Smooth muscle cell (in vitro differentiated cells): ENCODE measurements at regions not wholly inside any gene's neighbourhood (a gene's known extent, or its start where the extent isn't known, plus 50 kb on each side); places are given as distances from the start of the nearest gene placed in this dataset.

ENCODE experiments used
- DNase-seq: peaks from one replicate; lab custom pipeline; 2025; ENCODE audit not compliant: unreplicated experiment; lab: John Stamatoyannopoulos, UW
- H2AFZ ChIP-seq: fragments of 200-600 bp; sonication (generic); 2 replicates; pipeline ENCODE4 v1.6.0; 2016; ENCODE audit warnings: antibody characterized with exemption, low read depth, mild to moderate bottlenecking
- H3F3A ChIP-seq: fragments of 200-600 bp; sonication (generic); 2 replicates; pipeline ENCODE4 v1.6.0; 2017; ENCODE audit warnings: antibody characterized with exemption, low read depth
- H3K27ac ChIP-seq: fragments of 200-600 bp; sonication (generic); 2 replicates; pipeline ENCODE4 v1.5.1; 2016; ENCODE audit warnings: low read depth, mild to moderate bottlenecking
- H3K27me3 ChIP-seq: fragments of 200-600 bp; sonication (generic); 2 replicates; pipeline ENCODE4 v1.6.1; 2016; ENCODE audit warnings: low read depth, mild to moderate bottlenecking
- H3K36me3 ChIP-seq: fragments of 200-600 bp; sonication (generic); 2 replicates; pipeline ENCODE4 v1.5.1; 2016; ENCODE audit warnings: low read depth
- H3K4me1 ChIP-seq: fragments of 200-600 bp; sonication (generic); 2 replicates; pipeline ENCODE4 v1.5.1; 2016; ENCODE audit warnings: low read depth
- H3K4me2 ChIP-seq: fragments of 200-600 bp; sonication (generic); 2 replicates; pipeline ENCODE4 v1.6.0; 2016; ENCODE audit warnings: mild to moderate bottlenecking
- H3K4me3 ChIP-seq: fragments of 200-600 bp; sonication (generic); 2 replicates; pipeline ENCODE4 v1.5.1; 2016; ENCODE audit warnings: mild to moderate bottlenecking
- H3K79me2 ChIP-seq: fragments of 200-600 bp; sonication (generic); 2 replicates; pipeline ENCODE4 v1.6.0; 2016; ENCODE audit warnings: low read depth, mild to moderate bottlenecking
- H3K9ac ChIP-seq: fragments of 200-600 bp; sonication (generic); 2 replicates; pipeline ENCODE4 v1.6.0; 2016; ENCODE audit warnings: low read depth
- H3K9me3 ChIP-seq: fragments of 200-600 bp; sonication (generic); replicated peaks from 2 replicates; pipeline ENCODE4 v1.5.1; 2016; ENCODE audit warnings: low read depth
- H4K20me1 ChIP-seq: fragments of 200-600 bp; sonication (generic); 2 replicates; pipeline ENCODE4 v1.6.0; 2016; ENCODE audit warnings: low read depth
- CTCF ChIP-seq: fragments of 200-600 bp; sonication (generic); IDR thresholded peaks from 2 replicates; pipeline ENCODE4 v1.5.1; 2017; ENCODE audit warnings: borderline replicate concordance, mild to moderate bottlenecking, antibody characterized with exemption; ENCODE audit not compliant: insufficient read depth, poor library complexity, severe bottlenecking
- WGBS: methylation state at CpG from one replicate; pipeline ENCODE4 v1.1.7; 2016; ENCODE audit warnings: low lambda C conversion rate; 5-methylcytosine and 5-hydroxymethylcytosine counted together

GRCh38 chr1:94642617-94643321, 101.2 kb upstream of the F3 start:
- H3F3A ChIP-seq: no peaks in the 10 kb centered on the region
- WGBS: 83% methylated on average over 6 of the region's 6 CpGs
- no peak overlapping the region for H3K27ac ChIP-seq
- H4K20me1 ChIP-seq: no peaks in the 10 kb centered on the region
- H3K9ac ChIP-seq: no peak overlapping the region
- no peaks in the 10 kb centered on the region for H3K4me1 ChIP-seq
- TF ChIP-seq CTCF: no peak
- H3K79me2 ChIP-seq: no peaks in the 10 kb centered on the region
- no peaks in the 10 kb centered on the region for H3K36me3 ChIP-seq
- no peak for DNase-seq
- H3K4me3 ChIP-seq: no peak overlapping the region
- H3K4me2 ChIP-seq: no peak overlapping the region
- H2AFZ ChIP-seq: no peak overlapping the region
- no peaks in the 10 kb centered on the region for H3K27me3 ChIP-seq
- H3K9me3 ChIP-seq: no peaks in the 10 kb centered on the region

DNA sequence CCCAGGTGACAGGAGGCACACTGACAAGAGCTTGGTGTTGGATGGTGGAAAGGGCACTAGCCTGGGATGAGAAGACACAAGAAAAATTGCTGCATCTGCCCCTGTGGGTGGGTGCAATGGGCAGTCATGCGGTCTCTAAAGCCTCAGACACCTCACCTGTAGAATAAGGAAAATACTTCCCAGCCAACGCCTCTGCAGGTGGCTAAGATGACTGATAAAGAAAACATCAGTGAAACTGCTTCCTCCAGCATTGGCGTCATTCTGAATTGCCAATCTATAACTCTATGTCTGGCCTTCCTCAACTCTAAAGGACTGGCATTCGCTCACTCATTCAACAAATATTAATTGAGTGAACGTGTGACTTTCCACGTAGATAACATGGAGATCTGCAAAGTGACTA, 100.4 kb upstream of the F3 start:
- Histone ChIP-seq H3F3A (no peaks in the 10 kb centered on the region), H3K27me3 (no peaks in the 10 kb centered on the region), H3K36me3 (no peaks in the 10 kb centered on the region), H3K9ac (no peak overlapping the region), H3K4me1 (peaks cover under 1% of the 10 kb centered on the region), H3K4me2 (no peak overlapping the region), H2AFZ (no peak overlapping the region), H3K9me3 (no peaks in the 10 kb centered on the region), H3K4me3 (no peak overlapping the region), H4K20me1 (no peaks in the 10 kb centered on the region), H3K27ac (no peak overlapping the region), H3K79me2 (no peaks in the 10 kb centered on the region)
- no peak for TF ChIP-seq CTCF
- 76% methylated on average over 6 of the region's 6 CpGs for WGBS
- DNase-seq: no peak

DNA sequence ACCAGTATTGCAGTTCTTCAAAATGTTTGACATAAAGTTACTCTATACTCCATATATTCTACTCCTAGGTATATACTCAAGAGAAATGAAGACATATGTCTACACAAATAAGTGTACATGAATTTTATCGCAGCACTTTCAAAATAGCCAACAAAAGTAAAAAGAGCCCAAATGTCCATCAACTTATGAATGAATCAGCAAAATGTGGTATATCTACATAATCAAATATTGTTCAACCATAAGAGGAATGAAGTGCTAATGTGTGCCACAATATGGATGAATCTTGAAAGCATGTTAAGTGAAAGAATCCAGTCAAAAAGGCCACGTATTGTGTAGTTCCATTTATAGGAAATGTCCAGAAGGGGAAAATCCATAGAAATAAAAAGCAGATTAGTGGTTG, 98.6 kb upstream of the F3 start:
- no peak for DNase-seq
- peaks cover 8% of the 10 kb centered on the region for H3K4me1 ChIP-seq
- H3K27me3 ChIP-seq: no peaks in the 10 kb centered on the region
- H3K9me3 ChIP-seq: no peaks in the 10 kb centered on the region
- no peak for TF ChIP-seq CTCF
- no peaks in the 10 kb centered on the region for H3K36me3 ChIP-seq
- no peaks in the 10 kb centered on the region for H4K20me1 ChIP-seq
- H3K4me2 ChIP-seq: no peak overlapping the region
- 94% methylated on average over 2 of the region's 2 CpGs for WGBS
- no peak overlapping the region for H2AFZ ChIP-seq
- H3K4me3 ChIP-seq: no peak overlapping the region
- no peak overlapping the region for H3K27ac ChIP-seq
- no peaks in the 10 kb centered on the region for H3F3A ChIP-seq
- H3K9ac ChIP-seq: no peak overlapping the region
- no peaks in the 10 kb centered on the region for H3K79me2 ChIP-seq

DNA sequence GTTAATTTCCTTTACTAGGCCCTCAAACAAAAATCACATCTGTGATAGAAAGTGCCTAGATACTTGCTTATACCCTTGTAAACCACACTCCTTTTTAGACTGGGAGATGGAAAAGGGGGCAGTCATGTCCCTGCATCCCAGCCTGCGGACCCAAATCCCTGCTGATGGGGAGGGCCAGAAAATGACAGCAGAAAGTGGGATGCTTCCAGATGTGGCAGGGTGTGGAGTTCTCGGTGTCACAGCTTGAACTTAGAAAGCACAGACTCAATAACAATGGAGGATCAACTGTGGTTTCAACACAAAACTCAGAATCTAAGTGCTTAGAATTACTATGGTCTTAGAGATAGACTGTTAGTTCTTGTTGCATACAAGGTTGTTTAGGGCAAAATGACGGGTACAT, 95.6 kb upstream of the F3 start:
- peaks cover 4% of the 10 kb centered on the region for H3F3A ChIP-seq
- H3K4me3 ChIP-seq: no peak overlapping the region
- no peak overlapping the region for H3K9ac ChIP-seq
- TF ChIP-seq CTCF: no peak
- no peak for DNase-seq
- H3K27ac ChIP-seq: peak overlapping the region; percentile 62
- peaks cover 16% of the 10 kb centered on the region for H3K4me1 ChIP-seq
- 81% methylated on average over 3 of the region's 3 CpGs for WGBS
- H3K9me3 ChIP-seq: no peaks in the 10 kb centered on the region
- no peak overlapping the region for H2AFZ ChIP-seq
- H4K20me1 ChIP-seq: no peaks in the 10 kb centered on the region
- no peak overlapping the region for H3K4me2 ChIP-seq
- no peaks in the 10 kb centered on the region for H3K27me3 ChIP-seq
- H3K36me3 ChIP-seq: no peaks in the 10 kb centered on the region
- H3K79me2 ChIP-seq: no peaks in the 10 kb centered on the region
